HG02623 (cell line): ENCODE measurements at regions not wholly inside any gene's neighbourhood (a gene's known extent, or its start where the extent isn't known, plus 50 kb on each side); places are given as distances from the start of the nearest gene placed in this dataset.
"Not testable (repeated sequence)": the region's sequence is repeated elsewhere in the genome, so short reads cannot be mapped to it uniquely, and the experiment has no call there.

Experiments
- ATAC-seq: cut with Tn5 transposase; IDR thresholded peaks from one replicate; pipeline ENCODE4 v1.9.1; 2021; ENCODE audit warnings: moderate library complexity; ENCODE audit not compliant: unreplicated experiment

- ATAC-seq, result not testable (repeated sequence)
Observed at GRCh38 chr2:58466021-58466420, 224.9 kb upstream of the FANCL start.

DNA sequence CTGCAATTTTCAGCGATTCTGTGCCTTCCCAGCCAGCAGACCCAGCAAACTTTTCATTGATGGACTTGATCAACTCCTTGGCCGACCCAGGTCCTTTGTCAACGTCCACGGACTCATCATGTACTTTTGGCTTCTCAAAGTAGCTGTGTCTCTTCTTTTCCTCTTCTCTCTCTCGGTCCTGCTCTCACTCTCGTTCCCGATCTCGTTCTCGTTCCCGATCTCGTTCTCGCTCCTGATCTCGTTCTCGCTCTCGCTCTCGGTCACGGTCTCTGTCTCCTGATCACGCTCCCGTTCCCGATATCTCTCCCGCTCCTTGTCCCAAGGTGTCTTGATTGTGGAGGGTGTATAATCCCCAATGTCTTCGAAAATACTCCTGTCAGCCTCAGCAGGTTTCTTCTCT lies 219.5 kb upstream of the FANCL start:
- ATAC-seq, result no peak

DNA sequence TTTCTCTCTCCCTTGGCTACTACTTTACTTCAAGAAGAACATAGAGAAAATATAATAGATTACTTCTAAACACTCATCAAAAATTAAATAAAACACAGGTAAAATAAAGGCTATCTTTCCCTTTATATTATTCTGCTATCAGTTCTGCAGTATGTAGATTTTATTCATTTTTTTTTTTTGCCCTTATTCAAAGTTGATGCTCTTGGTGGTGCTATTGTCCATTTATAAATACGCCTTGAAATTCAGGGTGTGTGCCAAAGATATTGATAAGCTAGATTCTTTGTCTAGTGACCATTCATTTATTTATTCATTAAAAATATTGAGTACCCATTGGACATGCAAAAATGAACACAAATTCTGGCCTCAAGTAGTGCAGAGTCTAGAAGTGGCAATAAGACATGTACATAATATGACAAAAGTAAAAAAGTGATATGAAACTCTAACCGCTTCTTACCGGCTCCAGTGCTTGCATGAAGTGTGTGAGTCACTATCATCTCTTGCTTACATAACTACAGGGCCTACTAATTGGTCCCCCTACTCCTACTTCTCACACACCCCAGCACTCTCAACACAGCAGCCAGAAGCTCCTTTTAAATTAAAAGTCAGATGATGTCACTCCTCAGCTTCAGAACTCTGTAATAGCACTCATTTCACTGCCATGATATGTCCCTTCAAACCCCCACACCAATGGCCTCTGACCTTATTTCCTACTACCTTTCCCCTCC lies 208.3 kb upstream of the FANCL start:
- ATAC-seq, result peak; percentile 95

DNA sequence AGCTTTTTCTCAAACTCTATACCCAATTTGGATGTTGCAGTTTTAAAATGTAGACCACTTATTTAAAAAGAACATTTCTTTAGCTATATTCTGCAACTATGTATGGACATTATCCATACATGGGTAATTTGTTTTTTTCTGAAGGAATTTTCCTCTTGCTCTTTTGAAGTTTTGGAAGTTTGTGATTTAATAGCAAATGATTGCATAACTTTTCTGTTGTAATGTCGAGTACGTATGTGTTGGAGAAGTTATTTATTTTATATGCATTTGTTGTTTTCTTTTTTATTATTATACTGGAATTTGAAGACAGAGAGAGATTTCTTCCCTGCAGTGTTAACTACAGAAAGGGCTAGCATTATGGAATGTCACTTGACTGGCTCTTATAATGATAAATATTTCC lies 207.7 kb upstream of the FANCL start:
- no peak for ATAC-seq

GRCh38 chr2:58448065-58448507 lies 207.0 kb upstream of the FANCL start:
- ATAC-seq, result no peak

GRCh38 chr2:58447586-58447985 lies 206.5 kb upstream of the FANCL start:
- ATAC-seq, result no peak

- ATAC-seq, result no peak
Observed at GRCh38 chr2:58441643-58442042, 200.5 kb upstream of the FANCL start.

- ATAC-seq, result no peak
Observed at GRCh38 chr2:58436872-58437271, 195.7 kb upstream of the FANCL start.

DNA sequence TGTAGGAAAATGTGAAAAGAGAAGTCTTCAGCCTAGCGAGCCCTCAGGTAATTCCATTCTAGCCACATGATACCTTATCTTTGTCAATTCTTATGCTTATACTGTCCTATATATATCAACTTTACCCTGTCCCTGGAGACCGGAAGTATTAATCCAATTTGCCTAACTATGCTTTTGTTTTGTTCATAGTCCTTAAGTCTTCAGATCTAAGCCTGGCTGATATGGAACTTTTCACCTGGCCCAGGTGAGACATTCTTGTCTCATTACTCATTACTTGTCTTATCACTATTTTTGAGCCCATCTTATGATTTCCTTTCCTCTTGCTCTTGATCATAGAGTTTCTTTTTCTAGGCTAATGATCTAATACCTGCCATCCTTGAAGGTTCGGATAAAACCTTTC lies 194.1 kb upstream of the FANCL start:
- ATAC-seq, result no peak

DNA sequence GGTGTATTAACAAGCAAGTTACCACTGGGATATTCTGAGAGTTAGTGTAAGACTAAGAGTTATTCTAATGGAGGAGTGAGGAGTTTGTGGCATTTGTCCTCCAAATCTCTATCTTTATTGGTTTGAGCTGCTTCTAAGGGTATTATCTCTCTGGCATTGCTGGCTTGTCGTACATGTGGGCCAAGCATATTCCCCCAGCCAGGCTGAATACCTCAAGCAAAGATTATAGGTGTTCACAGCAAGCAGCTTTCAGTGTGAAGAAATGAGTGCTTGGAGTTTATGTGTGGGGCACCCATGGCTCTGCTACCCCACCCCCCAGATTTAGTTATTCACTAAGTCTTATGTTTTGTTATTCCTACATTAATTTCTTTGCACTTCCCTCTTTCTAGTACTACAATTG lies 193.6 kb upstream of the FANCL start:
- no peak for ATAC-seq

DNA sequence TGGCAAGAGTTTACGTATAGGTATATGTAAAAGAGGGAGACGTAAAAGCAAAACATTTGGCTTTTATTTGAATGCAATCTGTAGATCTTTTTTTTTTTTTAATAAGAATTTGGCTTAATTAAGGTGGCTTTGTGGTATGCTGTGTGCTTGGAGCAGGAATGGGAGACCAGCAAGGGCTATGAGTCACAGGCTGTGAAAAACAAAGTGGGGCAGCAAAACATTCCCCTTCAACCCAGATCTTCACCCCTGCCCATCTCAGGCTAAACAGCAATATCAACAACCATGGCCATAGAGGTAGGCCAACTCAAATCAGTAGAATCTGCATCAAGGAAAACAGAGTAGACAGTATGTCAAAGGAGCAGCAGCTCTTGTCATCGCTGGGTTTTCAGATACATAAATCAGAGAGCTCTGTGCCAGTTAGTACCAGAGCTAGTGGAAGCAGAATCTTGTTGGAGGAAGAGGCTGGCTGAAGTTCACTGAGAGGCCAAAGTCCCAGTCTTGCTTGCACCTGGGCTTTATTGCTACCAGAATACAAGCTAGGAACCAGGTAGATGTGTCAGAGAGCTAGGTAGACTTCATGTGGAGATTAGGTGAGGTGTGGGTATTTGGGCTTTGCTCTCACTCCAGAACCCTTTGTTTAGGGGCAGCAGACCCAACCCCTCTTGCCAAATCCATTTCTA lies 191.5 kb upstream of the FANCL start:
- no peak for ATAC-seq

DNA sequence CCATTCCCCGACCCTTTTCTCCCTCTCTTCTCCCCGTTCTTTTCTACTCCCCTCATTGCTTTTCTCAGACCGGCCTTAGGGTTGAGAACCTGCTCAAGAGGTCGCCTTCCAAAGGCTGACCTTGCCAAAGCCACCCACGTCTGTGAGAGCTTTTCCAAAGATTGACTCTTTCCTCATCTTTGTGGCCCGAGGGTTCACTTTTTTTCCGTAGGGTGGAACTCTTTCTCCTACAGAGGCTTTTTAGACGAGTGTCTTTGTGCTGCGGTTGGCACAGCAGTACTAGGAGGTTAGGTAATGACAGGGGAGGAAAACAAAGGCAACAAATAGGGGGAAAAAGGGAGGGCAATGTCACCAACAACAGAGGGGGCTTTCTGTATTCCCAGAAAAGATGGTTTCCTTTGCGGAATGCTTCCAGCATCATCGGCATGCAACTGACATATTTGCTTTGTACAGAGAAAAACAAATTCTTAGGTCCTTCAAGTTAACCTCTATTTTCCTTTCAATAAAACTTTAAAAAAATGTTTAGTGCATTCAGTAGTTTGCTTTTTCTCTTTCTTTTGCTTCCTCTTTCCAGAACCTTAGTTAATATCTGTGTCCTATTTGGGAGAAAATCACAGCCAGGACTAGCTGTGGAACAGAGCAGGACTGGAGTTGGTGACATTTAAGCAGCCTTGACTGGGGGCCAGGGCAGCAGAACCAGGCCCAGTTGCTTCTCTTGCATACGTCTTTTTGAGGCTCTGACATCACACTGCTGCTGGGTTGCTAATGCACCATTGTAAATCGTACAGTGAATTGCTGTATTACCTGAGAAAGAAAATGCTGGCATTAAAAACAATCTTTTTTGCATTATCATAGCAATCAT lies 188.1 kb upstream of the FANCL start:
- ATAC-seq, result no peak

DNA sequence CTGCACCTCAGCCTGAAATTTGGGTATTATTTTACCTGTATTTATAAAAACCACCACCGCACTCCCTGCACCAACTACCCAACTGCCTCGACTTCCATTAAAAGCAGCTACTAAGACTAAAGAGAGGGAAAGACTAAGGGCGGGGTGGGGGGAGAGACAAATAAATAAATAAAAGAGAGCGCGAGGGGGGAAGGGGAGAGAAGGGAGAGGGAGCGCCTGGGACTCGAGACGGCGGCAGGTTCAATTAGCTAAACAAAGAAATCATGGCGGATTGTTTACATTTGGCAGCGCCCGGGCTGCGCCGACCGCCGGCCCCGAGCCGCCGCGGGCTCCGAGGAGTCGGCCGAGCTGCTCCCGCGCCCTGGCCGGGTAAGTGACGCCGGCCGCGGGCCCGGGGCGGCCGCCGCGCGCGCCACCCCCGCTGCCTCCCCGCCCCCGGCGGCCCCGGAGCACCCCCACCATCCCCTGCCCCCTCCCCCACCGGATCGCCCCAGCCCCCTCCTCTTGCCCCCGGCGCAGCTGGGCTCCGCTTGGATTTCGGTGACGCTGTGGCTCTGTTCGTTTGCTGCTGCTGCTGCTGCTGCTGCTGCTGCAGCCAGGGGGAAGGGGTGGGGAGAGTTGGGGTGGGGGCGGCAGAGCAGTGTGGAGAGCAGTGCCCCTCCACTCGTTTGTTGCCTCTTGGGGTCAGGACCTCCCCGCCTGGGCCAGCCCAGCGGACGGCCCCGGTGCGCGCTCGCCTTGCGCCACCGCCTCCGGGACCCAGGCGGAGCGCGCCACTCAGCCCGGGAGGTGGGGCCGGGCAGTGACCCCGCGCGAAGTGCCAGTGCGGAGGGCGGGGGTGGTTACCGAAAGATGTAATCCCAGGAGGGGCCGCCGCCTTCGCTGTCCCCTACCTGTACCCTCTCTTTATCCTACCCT lies 187.2 kb upstream of the FANCL start:
- ATAC-seq, result no peak

DNA sequence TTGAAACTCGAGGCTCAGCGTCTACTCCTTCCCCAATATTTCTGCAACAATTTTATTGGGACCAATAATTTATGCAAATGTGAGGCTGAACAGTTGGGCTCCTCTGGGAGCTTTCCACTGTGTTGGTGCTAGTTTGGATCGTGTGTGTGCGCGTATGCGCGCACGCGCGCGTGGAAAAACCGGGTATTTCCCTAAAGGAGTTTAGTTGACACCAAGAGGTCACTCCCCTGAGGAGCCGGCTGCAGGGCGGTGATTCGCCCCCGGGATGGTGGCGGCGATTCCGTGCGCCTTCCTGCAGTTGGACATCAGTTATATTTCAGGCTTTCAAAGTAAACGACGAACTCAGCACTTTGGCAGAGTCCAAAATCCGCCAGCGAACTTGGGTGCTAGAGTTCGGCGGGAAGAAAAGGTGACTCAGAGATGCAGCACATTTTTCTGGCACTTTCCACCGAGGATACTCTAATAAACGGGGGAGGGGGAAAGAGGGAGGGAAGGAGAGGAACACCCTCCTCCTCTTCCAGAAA lies 186.5 kb upstream of the FANCL start:
- no peak for ATAC-seq

DNA sequence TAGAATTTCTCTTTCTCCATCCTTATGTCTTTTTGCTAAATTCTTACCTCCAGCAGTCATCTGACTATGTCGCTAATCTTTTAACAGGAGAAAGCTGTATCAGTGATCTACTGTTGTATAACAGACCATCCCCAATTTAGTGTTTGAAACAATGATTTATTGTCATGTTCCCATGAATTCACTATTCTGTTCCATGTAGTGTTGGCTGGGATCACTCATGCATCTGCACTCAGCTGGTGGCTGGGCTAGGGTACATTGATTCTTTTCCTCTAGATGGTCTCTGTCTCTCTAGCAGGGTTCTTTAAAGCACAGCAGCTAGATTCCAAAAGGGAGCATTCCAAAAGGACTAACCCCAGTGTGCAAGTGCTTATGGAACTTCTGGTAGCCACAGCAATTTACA lies 184.2 kb upstream of the FANCL start:
- ATAC-seq, result no peak

- ATAC-seq, result no peak
Observed at GRCh38 chr2:58419983-58420382, 178.9 kb upstream of the FANCL start.

- ATAC-seq, result no peak
Observed at GRCh38 chr2:58416696-58417095, 175.6 kb upstream of the FANCL start.

GRCh38 chr2:58414506-58414905 lies 173.4 kb upstream of the FANCL start:
- no peak for ATAC-seq

- ATAC-seq, result no peak
Observed at GRCh38 chr2:58410549-58410948, 169.4 kb upstream of the FANCL start.

GRCh38 chr2:58407487-58407886 lies 166.4 kb upstream of the FANCL start:
- no peak for ATAC-seq
